Sigmoid colon (tissue), 6 donors: ENCODE measurements at regions not wholly inside any gene's neighbourhood (a gene's known extent, or its start where the extent isn't known, plus 50 kb on each side); places are given as distances from the start of the nearest gene placed in this dataset.

ENCODE experiments used
- DNase-seq: peaks from one replicate; pipeline ENCODE4 v3.0.0-alpha.2; 2019
- H3K27ac ChIP-seq, 4 donors: fragments of 200-600 bp; sonication (generic); one replicate each; pipeline ENCODE4 v1.5.1; 2016 to 2019; ENCODE audit warnings: mild to moderate bottlenecking in 1 of 4
- H3K27me3 ChIP-seq, 3 donors: fragments of 200-600 bp; sonication (generic); one replicate each; pipeline ENCODE4 v1.5.1; 2019; ENCODE audit warnings: mild to moderate bottlenecking in 1 of 3
- H3K36me3 ChIP-seq, 4 donors: fragments of 200-600 bp; sonication (generic); one replicate each; pipeline ENCODE4 v1.5.1; 2016 to 2019
- H3K4me1 ChIP-seq, 4 donors: fragments of 200-600 bp; sonication (generic); one replicate each; pipeline ENCODE4 v1.5.1; 2017 to 2019
- H3K4me3 ChIP-seq, 4 donors: fragments of 200-600 bp; sonication (generic); one replicate each; pipeline ENCODE4 v1.5.1; 2017 to 2019; ENCODE audit warnings: mild to moderate bottlenecking in 2 of 4, moderate library complexity in 1 of 4
- H3K9me3 ChIP-seq, 4 donors: fragments of 200-600 bp in 3 of 4; sonication (generic) in 3 of 4; one replicate each; pipeline versions ENCODE4 v1.5.1 to v1.6.1; 2013 to 2019
- EP300 ChIP-seq, 4 donors: sonication (generic); formaldehyde crosslinking; IDR thresholded peaks; one replicate each; pipeline ENCODE4 v1.6.1; 2017; ENCODE audit warnings: antibody characterized with exemption in 4 of 4
- POLR2A ChIP-seq, 2 donors: fragments of 450-650 bp; IDR thresholded peaks; one replicate each; pipeline ENCODE4 v1.6.1; 2016; ENCODE audit warnings: antibody characterized with exemption in 2 of 2, mild to moderate bottlenecking in 2 of 2, moderate library complexity in 2 of 2
- POLR2AphosphoS5 ChIP-seq, 4 donors: sonication (generic); formaldehyde crosslinking; IDR thresholded peaks; one replicate each; pipeline ENCODE4 v1.6.1; 2017; ENCODE audit warnings: antibody characterized with exemption in 4 of 4
- WGBS, 2 donors: extraction: QIAGEN DNeasy Blood & Tissue Kit; methylation state at CpG; one replicate each; pipeline ENCODE4 v1.1.7; 2013; 5-methylcytosine and 5-hydroxymethylcytosine counted together
- intact Hi-C: fragments of 100-400 bp; cut with DNase I; formaldehyde crosslinking; loops from one replicate; pipeline ENCODE4 v1.15.1; 2023
- TF ChIP-seq, protein P1 (sequence below), 4 experiments: fragments of 450-650 bp in 3 of 4; fragments of 200-600 bp in 1 of 4; IDR thresholded peaks; one replicate each; pipeline ENCODE4 v1.5.1; 2016 to 2019; ENCODE audit warnings: antibody characterized with exemption in 4 of 4, mild to moderate bottlenecking in 3 of 4, moderate library complexity in 2 of 4
- donor health status: healthy with polysubstance abuse.
- donor health status: healthy.

- WGBS, 2 donors, result 89 to 92% methylated on average over 4 of the region's 4 CpGs
- TF ChIP-seq POLR2A (IDR thresholded peaks at IDR 0.05) (no peak), POLR2AphosphoS5 (IDR thresholded peaks at IDR 0.05) (no peak), EP300 (IDR thresholded peaks at IDR 0.05) (no peak)
- TF ChIP-seq, protein P1, sequence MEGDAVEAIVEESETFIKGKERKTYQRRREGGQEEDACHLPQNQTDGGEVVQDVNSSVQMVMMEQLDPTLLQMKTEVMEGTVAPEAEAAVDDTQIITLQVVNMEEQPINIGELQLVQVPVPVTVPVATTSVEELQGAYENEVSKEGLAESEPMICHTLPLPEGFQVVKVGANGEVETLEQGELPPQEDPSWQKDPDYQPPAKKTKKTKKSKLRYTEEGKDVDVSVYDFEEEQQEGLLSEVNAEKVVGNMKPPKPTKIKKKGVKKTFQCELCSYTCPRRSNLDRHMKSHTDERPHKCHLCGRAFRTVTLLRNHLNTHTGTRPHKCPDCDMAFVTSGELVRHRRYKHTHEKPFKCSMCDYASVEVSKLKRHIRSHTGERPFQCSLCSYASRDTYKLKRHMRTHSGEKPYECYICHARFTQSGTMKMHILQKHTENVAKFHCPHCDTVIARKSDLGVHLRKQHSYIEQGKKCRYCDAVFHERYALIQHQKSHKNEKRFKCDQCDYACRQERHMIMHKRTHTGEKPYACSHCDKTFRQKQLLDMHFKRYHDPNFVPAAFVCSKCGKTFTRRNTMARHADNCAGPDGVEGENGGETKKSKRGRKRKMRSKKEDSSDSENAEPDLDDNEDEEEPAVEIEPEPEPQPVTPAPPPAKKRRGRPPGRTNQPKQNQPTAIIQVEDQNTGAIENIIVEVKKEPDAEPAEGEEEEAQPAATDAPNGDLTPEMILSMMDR (IDR thresholded peaks at IDR 0.05), result no peak
- Histone ChIP-seq H3K36me3 (no peaks in the 10 kb centered on the region), H3K9me3 (no peaks in the 10 kb centered on the region), H3K27me3 (no peaks in the 10 kb centered on the region), H3K4me1 (no peaks in the 10 kb centered on the region), H3K4me3 (no peak overlapping the region), H3K27ac (no peak overlapping the region)
- DNase-seq, result no peak
- intact Hi-C loops, result no loop called here
These were observed 282.3 kb downstream of the FAT3 start for GRCh38 chr11:92506809-92507336.

- intact Hi-C loops, result no loop called here
- H3K4me1 ChIP-seq, result no peaks in the 10 kb centered on the region
- H3K27me3 ChIP-seq, result no peaks in the 10 kb centered on the region
- H3K9me3 ChIP-seq, result no peaks in the 10 kb centered on the region
- no peak overlapping the region for H3K27ac ChIP-seq
- no peak for DNase-seq
- no peaks in the 10 kb centered on the region for H3K36me3 ChIP-seq
- no peak overlapping the region for H3K4me3 ChIP-seq
- WGBS, 2 donors, result 88 to 94% methylated on average over 1 of the region's 1 CpG
- TF ChIP-seq POLR2A (IDR thresholded peaks at IDR 0.05), result no peak
- no peak for TF ChIP-seq EP300 (IDR thresholded peaks at IDR 0.05)
- TF ChIP-seq, protein P1 (IDR thresholded peaks at IDR 0.05), result no peak
- no peak for TF ChIP-seq POLR2AphosphoS5 (IDR thresholded peaks at IDR 0.05)
These were observed 286.0 kb downstream of the FAT3 start for GRCh38 chr11:92510591-92510990.

DNA sequence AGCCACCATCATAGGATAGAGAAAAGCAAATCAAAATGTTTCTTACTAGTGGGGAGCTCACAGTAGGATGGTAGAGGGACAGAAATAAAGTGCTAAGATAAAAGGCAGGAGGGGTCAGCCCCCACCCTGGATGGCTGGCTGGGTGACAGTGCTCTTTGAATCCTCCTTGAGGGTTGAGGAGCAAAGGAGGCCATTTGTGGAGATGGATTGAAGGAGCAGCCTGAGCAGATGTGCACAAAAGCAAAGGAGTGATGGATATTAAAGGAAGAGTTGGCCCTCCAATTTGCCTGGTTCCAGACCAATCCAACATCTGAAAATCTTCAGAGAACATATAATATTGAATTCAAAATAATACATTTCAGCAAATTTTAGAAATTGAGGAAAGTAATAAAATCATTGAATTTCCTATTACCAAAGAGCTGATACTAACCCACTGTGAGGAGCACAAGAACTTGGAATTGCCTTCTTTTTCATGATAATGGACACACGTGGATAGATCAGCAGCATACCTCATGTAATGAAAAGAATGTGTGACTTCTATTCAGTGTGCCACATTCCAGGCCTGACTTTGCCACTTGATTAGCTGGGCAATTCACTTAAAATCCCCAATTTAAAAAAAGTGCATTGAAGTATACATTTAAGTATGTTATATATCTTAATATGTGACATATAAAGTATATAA, 287.0 kb downstream of the FAT3 start:
- intact Hi-C loops, result no loop called here

GRCh38 chr11:92512204-92512569, 287.6 kb downstream of the FAT3 start:
- no peaks in the 10 kb centered on the region for H3K27me3 ChIP-seq
- no peaks in the 10 kb centered on the region for H3K36me3 ChIP-seq
- no peak for DNase-seq
- intact Hi-C loops, result no loop called here
- H3K4me1 ChIP-seq, result no peaks in the 10 kb centered on the region
- no peaks in the 10 kb centered on the region for H3K9me3 ChIP-seq
- TF ChIP-seq, protein P1 (IDR thresholded peaks at IDR 0.05), result no peak
- TF ChIP-seq POLR2A (IDR thresholded peaks at IDR 0.05), result no peak
- no peak for TF ChIP-seq EP300 (IDR thresholded peaks at IDR 0.05)
- TF ChIP-seq POLR2AphosphoS5 (IDR thresholded peaks at IDR 0.05), result no peak
- no peak overlapping the region for H3K27ac ChIP-seq
- no peak overlapping the region for H3K4me3 ChIP-seq

More for the DNA sequence above, 287.0 kb downstream of the FAT3 start:
- TF ChIP-seq POLR2A (IDR thresholded peaks at IDR 0.05) (no peak), POLR2AphosphoS5 (IDR thresholded peaks at IDR 0.05) (no peak), EP300 (IDR thresholded peaks at IDR 0.05) (no peak)
- TF ChIP-seq, protein P1 (IDR thresholded peaks at IDR 0.05), result no peak
- no peaks in the 10 kb centered on the region for H3K36me3 ChIP-seq
- H3K27me3 ChIP-seq, result no peaks in the 10 kb centered on the region
- 66 to 83% methylated on average over 1 of the region's 1 CpG for WGBS, 2 donors
- no peak for DNase-seq
- H3K9me3 ChIP-seq, result no peaks in the 10 kb centered on the region
- no peak overlapping the region for H3K4me3 ChIP-seq
- H3K4me1 ChIP-seq, result no peaks in the 10 kb centered on the region
- H3K27ac ChIP-seq, result no peak overlapping the region

- Histone ChIP-seq H3K27me3 (no peaks in the 10 kb centered on the region), H3K4me1 (no peaks in the 10 kb centered on the region), H3K36me3 (no peaks in the 10 kb centered on the region), H3K9me3 (no peaks in the 10 kb centered on the region), H3K4me3 (no peak overlapping the region), H3K27ac (no peak overlapping the region)
- WGBS, 2 donors, result 56 to 73% methylated on average over 3 of the region's 3 CpGs
- intact Hi-C loops, result no loop called here
- no peak for DNase-seq
- no peak for TF ChIP-seq POLR2A (IDR thresholded peaks at IDR 0.05)
- TF ChIP-seq EP300 (IDR thresholded peaks at IDR 0.05), result no peak
- TF ChIP-seq, protein P1 (IDR thresholded peaks at IDR 0.05), result no peak
- TF ChIP-seq POLR2AphosphoS5 (IDR thresholded peaks at IDR 0.05), result no peak
These were observed 299.0 kb downstream of the FAT3 start for GRCh38 chr11:92523611-92524010.
